ENCODE measurements at regions not wholly inside any gene's neighbourhood (a gene's known extent, or its start where the extent isn't known, plus 50 kb on each side); places are given as distances from the start of the nearest gene placed in this dataset.

- TF ChIP-seq POLR2AphosphoS5 (IDR thresholded peaks at IDR 0.05; ENCODE audit: low read depth, low read length), result no peak
- no peak for TF ChIP-seq POLR2A (IDR thresholded peaks at IDR 0.05; ENCODE audit: low read depth, low read length)
These were observed 529.1 kb upstream of the CCDC54 start for GRCh38 chr3:106848099-106848498.

All from GM12892 (cell line).